ENCODE measurements at regions not wholly inside any gene's neighbourhood (a gene's known extent, or its start where the extent isn't known, plus 50 kb on each side); places are given as distances from the start of the nearest gene placed in this dataset.

- no peak for ATAC-seq (ENCODE audit: insufficient number of reproducible peaks, low FRiP score, low read depth)
- Histone ChIP-seq H3K36me3 (no peaks in the 10 kb centered on the region), H3K27me3 (replicated peaks; ENCODE audit: insufficient read depth) (no peaks in the 10 kb centered on the region), H3K27ac (no peak overlapping the region), H3K9me3 (no peaks in the 10 kb centered on the region), H3K4me1 (ENCODE audit: control insufficient read depth in 1 of 2, low read depth in 2 of 2) (no peaks in the 10 kb centered on the region), H3K4me3 (no peak overlapping the region)
- DNase-seq (ENCODE audit: low spot score), result no peak
- TF ChIP-seq CTCF (IDR thresholded peaks at IDR 0.05), result no peak
Observed at GRCh38 chr16:86799367-86799766, 221.0 kb downstream of the FOXL1 start.

DNA sequence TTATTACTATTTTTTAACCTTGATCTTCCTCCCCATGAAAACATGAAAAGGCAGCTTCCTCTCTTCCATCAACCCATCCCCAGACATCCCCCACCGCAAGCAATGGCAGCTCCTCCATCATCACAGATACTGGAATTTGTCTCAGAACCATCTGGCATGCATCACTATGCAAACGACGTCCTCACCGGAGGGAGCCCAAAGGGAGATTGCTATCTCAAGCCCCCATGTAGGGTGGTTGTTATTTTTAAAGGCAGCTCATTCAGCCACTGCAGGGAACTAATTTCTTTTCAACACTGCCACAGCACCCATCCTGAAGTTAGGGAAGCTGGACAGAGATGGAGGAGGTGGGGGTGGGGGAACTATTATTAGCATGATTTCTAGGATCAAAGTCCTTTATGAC lies 222.5 kb downstream of the FOXL1 start:
- Histone ChIP-seq H3K4me3 (no peak overlapping the region), H3K36me3 (no peaks in the 10 kb centered on the region), H3K27ac (no peak overlapping the region), H3K9me3 (no peaks in the 10 kb centered on the region), H3K4me1 (ENCODE audit: control insufficient read depth in 1 of 2, low read depth in 2 of 2) (peaks cover 0 to 11% of the 10 kb centered on the region in 2 donors), H3K27me3 (replicated peaks; ENCODE audit: insufficient read depth) (no peaks in the 10 kb centered on the region)
- ATAC-seq (ENCODE audit: insufficient number of reproducible peaks, low FRiP score, low read depth), result no peak
- DNase-seq (ENCODE audit: low spot score), result no peak
- no peak for TF ChIP-seq CTCF (IDR thresholded peaks at IDR 0.05)

DNA sequence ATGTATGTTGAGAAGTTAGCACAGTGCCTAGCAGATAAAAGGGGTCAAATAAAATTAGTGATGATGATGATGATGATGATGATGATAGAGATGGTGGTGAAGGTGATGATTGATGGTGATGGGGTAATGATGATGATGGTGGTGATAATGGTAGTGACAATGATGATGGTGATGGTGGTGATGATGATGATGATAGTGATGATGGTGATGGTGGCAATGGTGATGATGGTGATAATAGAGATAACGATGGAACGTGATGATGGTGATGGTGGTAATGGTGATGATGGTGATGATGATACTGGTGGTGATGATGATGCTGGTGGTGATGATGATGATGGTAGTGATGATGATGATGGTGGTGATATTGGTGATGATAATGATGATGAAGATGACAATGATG lies 223.7 kb downstream of the FOXL1 start:
- ATAC-seq (ENCODE audit: insufficient number of reproducible peaks, low FRiP score, low read depth) (no peak), DNase-seq (ENCODE audit: low spot score) (no peak)
- no peaks in the 10 kb centered on the region for H3K9me3 ChIP-seq
- H3K4me3 ChIP-seq, result no peak overlapping the region
- H3K27ac ChIP-seq, result no peak overlapping the region
- no peak for TF ChIP-seq CTCF (IDR thresholded peaks at IDR 0.05)
- peaks cover 0 to 13% of the 10 kb centered on the region in 2 donors for H3K4me1 ChIP-seq (ENCODE audit: control insufficient read depth in 1 of 2, low read depth in 2 of 2)
- H3K27me3 ChIP-seq (replicated peaks; ENCODE audit: insufficient read depth), result no peaks in the 10 kb centered on the region
- H3K36me3 ChIP-seq, result no peaks in the 10 kb centered on the region

- Histone ChIP-seq H3K4me1 (ENCODE audit: control insufficient read depth in 1 of 2, low read depth in 2 of 2) (peaks cover 0 to 13% of the 10 kb centered on the region in 2 donors), H3K4me3 (no peak overlapping the region), H3K9me3 (no peaks in the 10 kb centered on the region), H3K27ac (no peak overlapping the region), H3K36me3 (no peaks in the 10 kb centered on the region), H3K27me3 (replicated peaks; ENCODE audit: insufficient read depth) (no peaks in the 10 kb centered on the region)
- DNase-seq (ENCODE audit: low spot score) (no peak), ATAC-seq (ENCODE audit: insufficient number of reproducible peaks, low FRiP score, low read depth) (no peak)
- no peak for TF ChIP-seq CTCF (IDR thresholded peaks at IDR 0.05)
Observed at GRCh38 chr16:86805188-86805587, 226.8 kb downstream of the FOXL1 start.

- no peak for DNase-seq (ENCODE audit: low spot score)
- ATAC-seq (ENCODE audit: insufficient number of reproducible peaks, low FRiP score, low read depth), result no peak
- no peaks in the 10 kb centered on the region for H3K36me3 ChIP-seq
- H3K27me3 ChIP-seq (replicated peaks; ENCODE audit: insufficient read depth), result no peaks in the 10 kb centered on the region
- no peak overlapping the region for H3K27ac ChIP-seq
- no peaks in the 10 kb centered on the region for H3K9me3 ChIP-seq
- H3K4me3 ChIP-seq, result no peak overlapping the region
- H3K4me1 ChIP-seq (ENCODE audit: control insufficient read depth in 1 of 2, low read depth in 2 of 2), result peaks cover 0 to 13% of the 10 kb centered on the region in 2 donors
- no peak for TF ChIP-seq CTCF (IDR thresholded peaks at IDR 0.05)
Observed at GRCh38 chr16:86806181-86806837, 228.0 kb downstream of the FOXL1 start.

Data from thoracic aorta (tissue), 2 donors.